HCT116 (cell line): ENCODE measurements at regions not wholly inside any gene's neighbourhood (a gene's known extent, or its start where the extent isn't known, plus 50 kb on each side); places are given as distances from the start of the nearest gene placed in this dataset.

ENCODE experiments used
- CBX3 ChIP-seq: IDR thresholded peaks from 2 replicates; pipeline ENCODE4 v1.6.1; 2012; ENCODE audit warnings: low read depth
- CEBPB ChIP-seq: IDR thresholded peaks from 2 replicates; pipeline ENCODE4 v1.6.1; 2012; ENCODE audit warnings: low read depth
- EZH2 ChIP-seq: fragments of 200-600 bp; sonication (generic); IDR thresholded peaks from 2 replicates; pipeline ENCODE4 v1.6.1; 2017; ENCODE audit warnings: antibody characterized with exemption, mixed run types
- EZH2phosphoT487 ChIP-seq: fragments of 200-600 bp; IDR thresholded peaks from 2 replicates; pipeline ENCODE4 v1.6.1; 2018; ENCODE audit warnings: antibody characterized with exemption, borderline replicate concordance
- POLR2A ChIP-seq: IDR thresholded peaks from 2 replicates; pipeline ENCODE4 v1.7.0; 2011; ENCODE audit warnings: borderline replicate concordance; ENCODE audit not compliant: insufficient read depth, insufficient read length; ENCODE audit errors: extremely low read depth
- POLR2AphosphoS5 ChIP-seq: IDR thresholded peaks from 2 replicates; pipeline ENCODE4 v1.6.1; 2011; ENCODE audit warnings: mild to moderate bottlenecking, low read depth, low read length, moderate library complexity
- ZNF274 ChIP-seq: fragments of 200-500 bp; sonication (Bioruptor generic); IDR thresholded peaks from 2 replicates; pipeline ENCODE4 v1.6.1; 2014; ENCODE audit warnings: mild to moderate bottlenecking, low read depth, low read length, inconsistent platforms
- TF ChIP-seq, protein P1 (sequence below), 3 experiments: fragments of 200-600 bp in 1 of 3; sonication (generic) in 1 of 3; IDR thresholded peaks in 2 of 3; conservative IDR thresholded peaks in 1 of 3; 2 replicates each; pipeline ENCODE4 v1.5.1; 2012 to 2017; ENCODE audit warnings: low read depth in 2 of 3, low read length in 2 of 3, antibody characterized with exemption in 1 of 3, borderline replicate concordance in 1 of 3, control low read depth in 1 of 3, mild to moderate bottlenecking in 1 of 3, mixed read lengths in 1 of 3, mixed run types in 1 of 3, moderate library complexity in 1 of 3; ENCODE audit not compliant: insufficient read depth in 1 of 3
- TF ChIP-seq, protein P2 (sequence below): IDR thresholded peaks from 2 replicates; pipeline ENCODE4 v1.6.1; 2012; ENCODE audit warnings: low read depth
- TF ChIP-seq, protein P3 (sequence below): IDR thresholded peaks from 2 replicates; pipeline ENCODE4 v1.6.1; 2012

DNA sequence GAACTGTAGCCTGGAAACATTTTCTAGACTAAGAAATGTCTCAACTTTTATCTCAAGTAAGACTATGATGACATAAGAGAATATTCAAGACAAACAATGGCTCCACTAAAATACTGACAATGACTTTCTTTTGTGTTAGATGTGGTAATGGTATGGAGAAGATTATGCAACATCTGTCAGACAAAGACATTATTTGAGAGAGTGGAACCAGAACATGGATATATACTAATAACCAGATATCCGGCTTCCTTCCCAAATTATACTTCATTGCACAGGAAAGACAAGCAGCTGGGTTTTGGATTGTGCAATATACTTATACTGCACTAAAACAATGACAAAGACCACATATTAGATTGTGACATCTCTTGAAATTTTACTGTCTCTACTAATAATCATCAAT lies 290.8 kb upstream of the GIMD1 start:
- TF ChIP-seq ZNF274, result no peak
- TF ChIP-seq CBX3, result no peak
- TF ChIP-seq POLR2A, result no peak
- TF ChIP-seq, protein P1, sequence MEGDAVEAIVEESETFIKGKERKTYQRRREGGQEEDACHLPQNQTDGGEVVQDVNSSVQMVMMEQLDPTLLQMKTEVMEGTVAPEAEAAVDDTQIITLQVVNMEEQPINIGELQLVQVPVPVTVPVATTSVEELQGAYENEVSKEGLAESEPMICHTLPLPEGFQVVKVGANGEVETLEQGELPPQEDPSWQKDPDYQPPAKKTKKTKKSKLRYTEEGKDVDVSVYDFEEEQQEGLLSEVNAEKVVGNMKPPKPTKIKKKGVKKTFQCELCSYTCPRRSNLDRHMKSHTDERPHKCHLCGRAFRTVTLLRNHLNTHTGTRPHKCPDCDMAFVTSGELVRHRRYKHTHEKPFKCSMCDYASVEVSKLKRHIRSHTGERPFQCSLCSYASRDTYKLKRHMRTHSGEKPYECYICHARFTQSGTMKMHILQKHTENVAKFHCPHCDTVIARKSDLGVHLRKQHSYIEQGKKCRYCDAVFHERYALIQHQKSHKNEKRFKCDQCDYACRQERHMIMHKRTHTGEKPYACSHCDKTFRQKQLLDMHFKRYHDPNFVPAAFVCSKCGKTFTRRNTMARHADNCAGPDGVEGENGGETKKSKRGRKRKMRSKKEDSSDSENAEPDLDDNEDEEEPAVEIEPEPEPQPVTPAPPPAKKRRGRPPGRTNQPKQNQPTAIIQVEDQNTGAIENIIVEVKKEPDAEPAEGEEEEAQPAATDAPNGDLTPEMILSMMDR (IDR thresholded peaks at IDR 0.05 in 2 of 3, conservative IDR thresholded peaks at IDR 0.05 in 1 of 3; ENCODE audit: borderline replicate concordance in 1 of 3, insufficient read depth in 1 of 3, low read depth in 2 of 3, low read length in 2 of 3), result no peak
- TF ChIP-seq, protein P2, sequence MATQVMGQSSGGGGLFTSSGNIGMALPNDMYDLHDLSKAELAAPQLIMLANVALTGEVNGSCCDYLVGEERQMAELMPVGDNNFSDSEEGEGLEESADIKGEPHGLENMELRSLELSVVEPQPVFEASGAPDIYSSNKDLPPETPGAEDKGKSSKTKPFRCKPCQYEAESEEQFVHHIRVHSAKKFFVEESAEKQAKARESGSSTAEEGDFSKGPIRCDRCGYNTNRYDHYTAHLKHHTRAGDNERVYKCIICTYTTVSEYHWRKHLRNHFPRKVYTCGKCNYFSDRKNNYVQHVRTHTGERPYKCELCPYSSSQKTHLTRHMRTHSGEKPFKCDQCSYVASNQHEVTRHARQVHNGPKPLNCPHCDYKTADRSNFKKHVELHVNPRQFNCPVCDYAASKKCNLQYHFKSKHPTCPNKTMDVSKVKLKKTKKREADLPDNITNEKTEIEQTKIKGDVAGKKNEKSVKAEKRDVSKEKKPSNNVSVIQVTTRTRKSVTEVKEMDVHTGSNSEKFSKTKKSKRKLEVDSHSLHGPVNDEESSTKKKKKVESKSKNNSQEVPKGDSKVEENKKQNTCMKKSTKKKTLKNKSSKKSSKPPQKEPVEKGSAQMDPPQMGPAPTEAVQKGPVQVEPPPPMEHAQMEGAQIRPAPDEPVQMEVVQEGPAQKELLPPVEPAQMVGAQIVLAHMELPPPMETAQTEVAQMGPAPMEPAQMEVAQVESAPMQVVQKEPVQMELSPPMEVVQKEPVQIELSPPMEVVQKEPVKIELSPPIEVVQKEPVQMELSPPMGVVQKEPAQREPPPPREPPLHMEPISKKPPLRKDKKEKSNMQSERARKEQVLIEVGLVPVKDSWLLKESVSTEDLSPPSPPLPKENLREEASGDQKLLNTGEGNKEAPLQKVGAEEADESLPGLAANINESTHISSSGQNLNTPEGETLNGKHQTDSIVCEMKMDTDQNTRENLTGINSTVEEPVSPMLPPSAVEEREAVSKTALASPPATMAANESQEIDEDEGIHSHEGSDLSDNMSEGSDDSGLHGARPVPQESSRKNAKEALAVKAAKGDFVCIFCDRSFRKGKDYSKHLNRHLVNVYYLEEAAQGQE, result no peak
- no peak for TF ChIP-seq EZH2phosphoT487
- no peak for TF ChIP-seq POLR2AphosphoS5
- TF ChIP-seq, protein P3, sequence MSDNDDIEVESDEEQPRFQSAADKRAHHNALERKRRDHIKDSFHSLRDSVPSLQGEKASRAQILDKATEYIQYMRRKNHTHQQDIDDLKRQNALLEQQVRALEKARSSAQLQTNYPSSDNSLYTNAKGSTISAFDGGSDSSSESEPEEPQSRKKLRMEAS, result no peak
- no peak for TF ChIP-seq CEBPB
- no peak for TF ChIP-seq EZH2
